Erythroblast (primary cell): ENCODE measurements at regions not wholly inside any gene's neighbourhood (a gene's known extent, or its start where the extent isn't known, plus 50 kb on each side); places are given as distances from the start of the nearest gene placed in this dataset.
"Not testable (repeated sequence)": the region's sequence is repeated elsewhere in the genome, so short reads cannot be mapped to it uniquely, and the experiment has no call there.

Experiments
- DNase-seq, 2 experiments: peaks; one replicate each; lab custom pipeline; 2025; lab: John Stamatoyannopoulos, UW

DNA sequence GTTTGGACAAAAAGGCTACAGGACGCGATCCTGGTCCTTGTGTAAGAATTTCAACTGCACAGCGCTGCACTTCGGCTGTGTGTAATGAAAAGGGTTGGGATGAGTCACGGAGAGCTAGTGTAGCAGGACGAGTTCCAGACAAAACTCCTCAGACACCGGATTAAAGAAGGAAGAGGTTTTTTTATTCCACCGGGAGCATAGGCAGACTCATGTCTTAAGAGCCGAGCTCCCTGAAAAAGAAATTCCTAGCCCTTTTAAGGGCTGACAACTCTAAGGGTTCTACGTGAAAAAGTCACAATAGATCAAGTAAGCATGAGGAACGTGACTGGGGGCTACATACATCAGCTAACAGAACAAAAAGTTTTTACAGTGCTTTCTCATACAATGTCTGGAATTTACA lies 54.8 kb upstream of the FAM90A1 start:
- not testable (repeated sequence) for DNase-seq

DNA sequence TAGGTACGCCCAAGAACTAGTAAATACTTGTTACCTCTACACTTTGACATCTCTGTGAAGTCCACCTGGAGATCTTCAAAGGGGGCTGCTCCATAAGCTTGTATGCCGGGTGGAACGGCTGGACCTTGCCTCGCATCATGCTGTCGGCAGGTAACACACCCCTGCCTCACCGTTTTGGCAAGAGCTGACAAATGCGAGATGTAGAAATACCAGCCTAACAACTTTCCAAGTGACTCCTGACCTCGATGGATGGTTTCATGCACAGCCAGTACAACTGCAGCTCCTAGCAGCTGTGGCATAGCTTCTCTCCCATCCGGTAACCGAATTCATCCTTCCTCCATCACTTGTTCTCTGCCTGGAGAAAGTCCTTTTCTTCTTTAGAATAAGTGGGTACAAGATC lies 58.3 kb upstream of the FAM90A1 start:
- not testable (repeated sequence) for DNase-seq

DNA sequence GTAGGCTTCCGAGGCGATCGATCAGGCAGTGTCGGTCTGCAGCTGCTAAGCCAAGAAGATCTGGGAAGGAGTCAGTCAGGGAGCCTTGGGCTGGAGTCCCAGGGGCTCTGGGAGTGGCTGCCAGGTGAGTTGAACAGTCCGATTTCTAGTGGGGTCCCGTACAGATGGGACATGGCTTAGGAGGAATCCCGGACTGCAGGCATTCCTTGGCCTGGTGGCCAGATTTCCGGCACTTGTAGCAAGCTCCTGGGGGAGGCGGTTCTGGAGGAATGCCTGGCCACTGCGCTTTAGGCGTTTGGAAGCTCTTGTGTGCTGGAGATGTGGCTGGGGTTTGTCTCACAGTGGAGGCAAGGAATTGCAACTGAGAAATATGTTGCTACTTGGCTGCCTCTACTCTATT lies 64.3 kb upstream of the FAM90A1 start:
- DNase-seq = not testable (repeated sequence)

DNA sequence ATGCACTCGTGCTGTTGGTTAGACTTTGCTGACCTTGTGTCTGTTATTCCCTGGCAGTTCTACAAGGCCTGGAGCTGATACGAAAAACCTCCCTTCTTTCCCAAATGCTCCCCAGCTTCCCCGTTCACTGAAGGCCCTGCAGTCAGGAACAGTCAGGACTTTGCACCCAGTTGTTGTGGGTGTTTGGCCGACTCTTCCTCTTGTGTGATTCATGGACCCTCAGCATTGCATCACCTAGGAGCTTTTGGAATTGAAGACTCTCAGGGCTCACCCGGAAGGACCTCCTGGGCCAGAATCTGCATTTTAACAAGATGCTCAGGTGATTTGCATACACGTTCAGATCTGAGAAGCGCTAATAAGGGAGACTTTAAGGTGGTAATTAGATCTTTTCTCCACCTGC lies 67.2 kb upstream of the FAM90A1 start:
- DNase-seq = not testable (repeated sequence)

DNA sequence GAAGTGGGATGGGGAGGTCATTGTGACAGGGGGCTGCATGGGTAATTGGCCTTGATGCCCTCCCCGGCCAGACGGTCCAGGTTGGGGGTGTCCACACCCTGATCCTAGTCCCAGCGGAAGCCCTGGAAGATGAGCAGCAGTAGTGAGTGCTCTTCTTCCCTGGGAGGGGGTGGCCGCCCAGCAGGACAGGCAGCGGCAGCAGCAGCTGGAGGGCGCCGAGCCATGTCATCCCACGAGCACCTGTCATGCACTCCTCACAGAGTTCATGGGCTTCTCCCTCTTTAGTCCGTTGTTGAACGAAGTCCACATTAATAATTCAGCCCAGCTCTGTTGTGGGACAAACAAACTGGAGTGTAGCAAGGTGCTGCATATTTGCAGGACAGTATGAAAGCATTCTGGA lies 81.2 kb upstream of the FAM90A1 start:
- not testable (repeated sequence) for DNase-seq

DNA sequence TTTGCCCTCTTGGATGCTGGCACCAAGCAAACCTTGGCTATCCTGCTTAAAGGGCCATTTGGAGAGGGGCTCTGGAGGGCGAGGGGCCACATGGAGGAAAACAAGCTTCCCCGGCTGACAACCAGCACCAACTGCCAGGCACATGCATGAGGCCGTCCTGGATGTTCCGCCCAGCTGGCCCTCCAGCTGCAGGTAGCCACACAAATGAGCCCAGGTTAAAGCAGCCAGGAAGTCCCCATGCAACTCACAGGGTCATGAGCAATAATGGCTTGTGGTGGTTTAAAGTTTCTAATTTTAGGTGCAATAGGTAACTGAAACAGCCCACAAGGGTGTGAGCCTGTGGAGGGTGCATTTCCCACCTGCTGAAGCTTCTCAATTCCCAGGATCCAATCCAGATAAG lies 88.6 kb upstream of the FAM90A1 start:
- not testable (repeated sequence) for DNase-seq

DNA sequence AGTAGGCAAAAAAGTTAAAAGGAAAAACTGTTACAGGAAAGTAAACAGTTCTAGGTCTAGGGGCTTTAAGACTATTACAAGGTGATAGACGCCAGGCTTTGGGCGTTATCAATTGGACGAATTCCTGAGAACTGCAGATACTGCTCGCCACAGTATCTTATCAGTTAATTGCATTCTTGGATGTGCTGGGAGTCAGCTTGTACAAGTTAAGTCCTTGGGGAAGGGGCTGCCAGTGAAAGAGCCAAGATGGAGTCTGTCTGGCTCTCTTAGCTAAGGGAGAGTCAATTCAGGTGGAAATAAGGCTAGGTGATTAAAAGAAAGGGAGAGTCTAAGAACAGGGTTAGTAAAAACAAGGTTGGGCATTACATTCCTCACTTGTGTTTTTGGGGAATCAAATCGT lies 90.3 kb upstream of the FAM90A1 start:
- peak; percentile 51 to 79 for DNase-seq

DNA sequence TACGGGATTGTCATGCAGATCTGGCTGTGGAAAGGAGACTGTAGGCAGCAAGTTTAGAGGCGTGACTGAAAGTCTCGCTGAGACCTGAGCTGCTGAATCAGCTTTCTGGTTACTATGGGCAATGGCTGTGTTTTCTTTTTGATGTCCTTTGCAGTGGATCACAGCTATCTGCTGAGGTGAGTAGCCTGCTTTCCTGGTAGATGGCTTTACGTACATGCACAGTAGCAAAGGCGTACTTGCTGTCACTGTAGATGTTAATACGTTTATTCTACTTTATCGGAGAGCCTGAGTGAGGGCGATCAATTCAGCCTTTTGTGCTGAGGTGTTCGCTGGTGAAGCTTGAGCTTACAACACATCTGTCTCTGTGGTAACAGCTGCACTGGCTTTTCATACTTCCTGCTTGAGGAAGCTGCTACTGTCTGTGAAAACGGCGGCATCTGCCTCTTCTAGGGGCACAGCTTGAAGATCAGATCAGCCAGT lies 92.9 kb upstream of the FAM90A1 start:
- DNase-seq = peak; percentile 81

DNA sequence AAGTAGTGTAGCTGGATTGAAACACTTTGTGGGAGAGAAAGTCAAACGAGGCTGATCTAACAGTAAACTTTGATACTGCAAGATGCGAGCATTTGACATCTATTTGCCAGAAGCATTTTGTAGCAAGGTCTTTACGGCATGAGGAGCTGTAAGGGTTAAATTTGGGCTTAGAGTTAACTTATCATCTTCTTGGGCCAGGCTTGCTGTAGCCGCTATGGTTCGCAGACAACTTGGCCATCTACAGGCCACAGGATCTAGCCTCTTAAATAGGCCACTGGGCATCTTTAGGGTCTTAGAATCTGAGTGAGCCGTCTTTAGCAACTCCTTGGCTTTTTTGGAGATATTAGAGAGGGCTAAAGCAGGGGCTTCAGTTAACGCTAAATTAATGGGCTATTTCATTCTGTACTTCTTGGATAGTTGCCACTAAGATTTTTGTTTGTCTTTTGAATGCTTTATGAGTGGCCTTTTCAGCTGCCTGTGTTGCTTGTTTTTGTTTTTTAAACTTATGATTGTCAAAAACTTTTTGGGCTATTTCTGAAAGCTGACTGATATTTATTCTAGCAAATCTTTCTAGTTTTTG lies 93.5 kb upstream of the FAM90A1 start:
- DNase-seq = peak; percentile 59 to 63

DNA sequence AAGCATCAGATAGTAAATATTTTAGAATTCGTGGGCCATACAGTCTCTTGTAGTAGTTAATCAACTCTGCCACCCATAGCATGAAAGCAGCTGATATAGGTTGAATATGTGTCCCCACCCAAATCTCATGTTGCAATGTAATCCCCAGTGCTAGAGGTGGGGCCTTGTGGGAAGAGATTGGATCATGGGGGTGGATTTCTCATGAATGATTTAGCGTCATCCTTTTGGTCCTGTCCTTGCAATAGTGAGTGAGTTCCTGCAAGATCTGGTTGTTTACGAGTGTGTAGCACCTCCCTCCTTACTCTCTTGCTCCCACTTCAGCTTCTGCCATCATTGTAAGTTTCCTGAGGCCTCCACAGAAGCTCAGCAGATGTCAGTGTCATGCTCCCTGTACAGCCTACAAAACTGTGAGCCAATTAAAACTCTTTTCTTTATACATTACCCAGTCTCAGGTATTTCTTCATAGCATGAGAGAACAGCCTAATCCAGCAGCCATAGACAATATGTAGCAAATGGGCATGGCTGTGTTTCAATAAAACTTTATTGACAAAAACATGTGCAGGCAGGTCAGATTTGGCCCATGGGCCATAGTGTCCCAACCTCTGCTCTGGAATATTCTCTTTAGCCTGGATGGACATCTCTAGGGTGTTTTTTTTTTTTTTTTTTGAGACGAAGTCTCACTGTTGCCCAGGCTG lies 97.9 kb upstream of the FAM90A1 start:
- DNase-seq = peak; percentile 94 to 97

DNA sequence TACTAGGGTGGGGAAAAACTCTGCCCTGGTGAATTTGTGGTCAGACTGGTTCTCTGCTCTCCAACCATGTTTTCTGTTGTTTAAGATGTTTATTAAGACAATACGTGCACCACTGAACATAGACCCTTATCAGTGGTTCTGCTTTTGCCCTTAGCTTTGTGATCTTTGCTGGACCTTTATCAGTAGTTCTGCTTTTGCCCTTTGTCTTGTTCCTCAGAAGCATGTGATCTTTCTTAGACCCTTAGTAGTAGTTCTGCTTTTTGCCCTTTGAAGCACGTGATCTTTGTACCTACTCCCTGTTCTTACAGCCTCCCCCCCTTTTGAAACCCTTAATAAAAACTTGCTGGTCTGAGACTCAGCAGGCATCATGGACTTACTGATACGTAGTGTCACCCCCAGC lies 101.4 kb upstream of the FAM90A1 start:
- DNase-seq = not testable (repeated sequence)

DNA sequence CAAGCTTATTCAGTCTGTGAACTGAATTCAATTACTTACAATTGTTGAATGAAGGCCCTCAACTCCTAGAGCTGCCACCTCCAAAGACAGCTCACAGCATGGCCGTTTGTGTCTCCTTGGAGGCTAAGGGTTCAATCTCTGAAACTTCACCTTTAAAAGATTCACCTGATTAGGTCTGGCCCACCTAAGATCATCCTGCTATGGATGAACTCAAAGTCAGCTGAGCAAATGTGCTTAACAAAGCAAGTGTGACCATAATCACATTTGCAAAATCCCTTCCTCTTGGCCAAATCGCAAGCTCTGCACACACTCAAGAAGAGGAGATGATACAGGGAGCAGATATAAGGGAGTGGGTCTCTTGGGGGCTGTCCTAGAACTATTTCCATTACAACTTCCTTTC lies 105.0 kb upstream of the FAM90A1 start:
- DNase-seq = not testable (repeated sequence)

DNA sequence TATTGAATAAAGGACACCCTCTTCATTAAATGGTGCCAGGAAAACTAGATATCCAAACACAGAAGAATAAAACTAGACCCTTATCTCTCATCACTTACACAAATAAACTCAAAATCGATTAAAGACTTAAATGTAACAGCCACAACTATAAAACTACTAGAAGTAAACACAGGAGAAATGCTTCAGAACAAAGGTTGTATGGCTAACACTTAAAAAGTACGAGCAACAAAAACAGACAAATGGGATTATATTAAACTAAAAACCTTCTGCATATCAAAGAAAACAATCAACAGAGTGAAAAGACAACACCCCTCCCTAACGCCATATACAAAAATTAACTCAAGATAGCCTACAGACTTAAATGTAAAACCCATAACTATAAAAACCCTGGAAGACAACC lies 104.7 kb upstream of the CLEC6A start:
- not testable (repeated sequence) for DNase-seq

DNA sequence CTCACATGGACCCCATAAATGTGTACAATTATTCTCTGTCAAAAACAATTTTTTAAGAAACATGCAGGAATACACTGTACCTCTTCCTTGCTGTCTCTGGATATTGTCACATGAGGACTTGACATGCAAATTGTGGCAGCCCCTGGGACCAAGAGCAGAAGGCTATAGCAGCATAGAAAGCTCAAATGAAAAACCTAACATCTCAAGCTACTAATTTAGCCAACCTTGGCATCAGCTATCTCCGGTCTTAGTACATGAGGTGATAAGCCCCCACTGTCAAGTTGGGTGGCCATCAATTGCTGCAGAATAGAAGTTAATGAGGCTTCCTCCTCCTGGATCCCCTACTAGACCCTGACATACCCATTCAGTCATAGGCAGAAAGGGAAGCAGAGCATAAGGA lies 101.0 kb upstream of the CLEC6A start:
- not testable (repeated sequence) for DNase-seq

DNA sequence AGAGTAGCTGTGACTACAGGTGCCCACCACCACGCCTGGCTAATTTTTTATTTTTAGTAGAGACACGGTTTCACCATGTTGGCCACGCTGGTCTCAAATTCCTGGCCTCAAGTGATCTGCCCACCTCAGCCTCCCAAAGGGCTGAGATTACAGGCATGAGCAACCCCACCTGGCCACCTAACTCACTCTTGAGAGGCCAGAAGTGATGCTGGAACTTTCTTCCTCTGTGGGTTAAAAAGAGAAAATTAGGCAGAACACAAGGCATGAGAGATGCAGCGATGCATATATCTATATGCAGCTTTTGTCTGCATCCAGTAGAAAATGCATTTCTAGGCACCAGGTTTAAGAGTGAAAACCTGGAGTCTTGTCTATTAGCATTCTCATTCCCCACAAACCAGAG lies 100.2 kb upstream of the CLEC6A start:
- not testable (repeated sequence) for DNase-seq

DNA sequence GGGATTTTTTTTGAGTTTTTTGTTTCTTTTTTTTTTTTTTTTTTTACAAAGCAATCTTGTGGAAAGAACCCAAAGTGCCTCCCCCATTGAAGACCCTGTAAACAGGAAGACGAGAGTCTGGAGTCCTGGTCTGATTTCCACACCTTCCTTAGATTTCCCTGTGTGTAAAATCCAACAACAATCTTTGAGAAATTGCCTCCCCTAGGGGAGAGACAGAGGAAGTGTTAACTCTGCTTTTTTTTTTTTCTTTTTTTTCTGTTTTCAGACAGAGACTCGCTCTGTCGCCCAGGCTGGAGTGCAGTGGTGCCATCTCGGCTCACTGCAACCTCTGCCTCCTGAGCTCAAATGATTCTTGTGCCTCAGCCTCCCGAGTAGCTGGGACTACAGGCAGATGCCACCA lies 82.0 kb upstream of the CLEC6A start:
- DNase-seq = peak; percentile 18 to 27

DNA sequence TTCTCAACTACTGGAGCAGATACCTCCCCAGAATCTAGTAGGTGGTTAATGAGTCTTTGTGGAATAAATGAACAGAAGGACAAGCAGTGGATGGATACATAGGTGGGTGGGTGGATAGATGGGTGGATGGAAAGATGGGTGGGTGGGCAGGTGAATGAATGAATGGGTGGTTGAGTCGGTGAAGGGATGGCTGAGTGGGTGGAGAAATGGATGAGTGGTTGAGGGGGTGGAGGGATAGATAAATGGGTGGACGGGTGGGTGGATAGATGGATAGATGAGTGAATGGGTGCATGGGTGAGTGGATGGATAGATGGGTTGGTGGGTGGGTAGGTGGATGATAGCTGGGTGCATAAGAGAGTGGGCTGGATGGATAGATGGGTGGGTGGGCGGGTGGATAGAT lies 80.6 kb upstream of the CLEC6A start:
- not testable (repeated sequence) for DNase-seq

DNA sequence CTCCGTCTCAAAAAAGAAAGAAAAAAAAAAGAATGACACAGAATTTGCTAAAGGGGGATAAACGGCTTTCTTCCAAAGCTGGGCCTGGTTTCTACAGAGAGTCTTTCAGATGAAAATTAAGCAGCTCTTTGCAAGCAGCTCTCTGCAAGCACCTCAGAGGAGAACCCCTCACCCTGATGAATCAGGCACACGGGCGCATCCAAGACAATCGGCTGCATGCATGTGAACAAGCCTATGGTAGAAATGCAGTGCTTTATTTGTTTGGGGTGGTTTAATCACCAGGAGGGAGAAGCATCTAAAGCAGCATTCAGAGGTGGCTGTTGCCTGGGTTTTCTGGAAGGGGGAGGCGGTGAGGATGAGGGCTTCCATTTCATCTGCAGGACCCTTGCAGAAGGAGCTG lies 78.0 kb upstream of the CLEC6A start:
- DNase-seq = not testable (repeated sequence)

DNA sequence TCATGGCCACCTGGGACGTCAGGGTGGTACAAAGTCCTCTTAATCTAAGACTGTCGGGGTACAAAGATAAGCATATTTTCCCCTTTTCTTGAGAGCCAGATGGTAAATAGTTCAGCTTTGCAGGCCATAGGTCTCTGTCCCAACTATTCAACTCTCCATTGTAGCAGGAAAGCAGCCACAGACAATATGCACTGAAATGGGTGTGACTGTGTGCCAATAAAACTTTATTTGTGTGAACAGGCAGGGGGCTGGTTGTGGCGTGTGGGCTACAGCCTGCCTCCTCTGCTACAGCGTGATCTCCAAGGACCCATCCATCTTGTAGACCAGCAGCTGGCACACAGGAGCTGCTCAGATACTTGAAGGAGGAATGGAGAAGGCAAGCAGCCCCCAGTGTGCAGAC lies 73.2 kb upstream of the CLEC6A start:
- DNase-seq = not testable (repeated sequence)

DNA sequence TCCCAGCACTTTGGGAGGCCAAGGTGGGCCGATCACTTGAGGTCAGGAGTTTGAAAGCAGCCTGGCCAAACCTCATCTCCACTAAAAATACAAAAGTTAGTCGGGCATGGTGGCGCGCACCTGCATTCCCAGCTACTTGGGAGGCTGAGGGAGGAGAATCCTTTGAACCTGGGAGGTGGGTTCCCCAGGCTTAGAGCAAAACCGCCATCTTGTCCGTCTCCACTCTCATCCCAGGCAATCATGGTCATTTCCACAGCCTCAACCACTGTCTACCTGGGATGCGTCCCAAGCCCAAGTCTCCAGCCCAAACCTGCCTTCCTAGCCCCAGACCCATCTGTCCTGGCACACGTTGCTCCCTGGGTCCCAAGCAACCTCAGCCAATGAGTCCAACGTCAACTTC lies 71.1 kb upstream of the CLEC6A start:
- DNase-seq = not testable (repeated sequence)

DNA sequence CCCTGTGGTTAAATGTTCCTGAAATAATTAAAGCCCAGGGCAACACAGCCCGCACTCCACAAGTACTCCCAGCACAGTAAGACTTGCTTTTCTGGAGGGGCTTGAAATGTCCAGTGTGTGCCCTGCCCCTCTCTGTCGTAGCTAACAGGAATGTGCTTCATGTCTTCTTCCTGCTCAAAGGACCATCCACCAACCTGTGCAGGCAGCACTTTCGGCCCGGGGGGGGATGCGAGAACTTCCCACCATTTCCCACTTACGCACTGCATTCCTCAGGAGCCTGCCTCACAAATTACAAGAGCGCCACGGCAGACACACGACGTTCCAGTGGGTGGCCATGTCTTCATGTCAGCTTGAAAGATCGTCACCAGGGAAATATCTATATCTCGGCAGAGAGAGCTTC lies 70.3 kb upstream of the CLEC6A start:
- not testable (repeated sequence) for DNase-seq

DNA sequence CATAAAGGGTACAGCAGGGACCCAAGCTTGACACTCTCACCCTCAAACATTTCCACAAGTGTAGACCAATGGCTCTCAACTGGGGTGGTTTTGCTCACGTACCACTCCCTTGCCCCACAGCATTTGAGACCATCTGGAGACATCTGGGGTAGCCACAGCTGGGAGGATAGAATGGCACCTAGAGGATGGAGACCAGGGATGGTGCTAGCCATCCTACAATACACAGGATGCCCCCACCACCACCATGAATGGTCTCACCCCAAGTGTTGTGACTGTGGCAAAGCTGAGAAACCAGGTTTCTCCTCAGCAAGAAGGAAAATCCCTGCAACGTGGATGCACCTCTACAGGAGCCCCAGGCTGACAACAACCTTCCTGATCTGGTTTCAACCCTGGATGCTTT lies 69.1 kb upstream of the CLEC6A start:
- DNase-seq = not testable (repeated sequence)

DNA sequence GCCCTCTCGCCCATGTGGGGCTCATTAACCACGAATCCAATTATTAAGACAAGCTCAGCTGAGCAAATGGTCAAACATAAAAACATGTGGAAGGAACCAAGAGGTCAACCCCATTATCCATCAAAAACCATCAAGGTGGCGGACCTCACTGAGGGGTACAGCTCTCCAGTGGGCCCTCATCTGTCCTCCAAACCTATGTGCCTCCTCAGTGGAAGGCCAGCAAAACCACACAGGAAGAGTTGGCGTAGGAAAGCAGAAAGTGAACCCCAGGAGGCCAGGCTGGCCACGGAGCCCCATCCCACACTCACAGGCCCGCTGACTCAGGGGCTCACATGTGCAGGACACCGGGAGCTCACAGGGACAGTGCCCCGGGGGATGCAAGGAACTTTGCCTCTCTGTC lies 66.5 kb upstream of the CLEC6A start:
- not testable (repeated sequence) for DNase-seq
